Natural killer cell (primary cell): ENCODE measurements at regions not wholly inside any gene's neighbourhood (a gene's known extent, or its start where the extent isn't known, plus 50 kb on each side); places are given as distances from the start of the nearest gene placed in this dataset.

ENCODE experiments used
- ATAC-seq, 3 donors: fragments of 150-1000 bp in 2 of 3; fragments of 200-7000 bp in 1 of 3; cut with Tn5 transposase; 1 replicate in 1 of 3; 2 replicates in 2 of 3; pipeline ENCODE4 v1.10.0; 2021; ENCODE audit warnings: mild to moderate bottlenecking in 2 of 3, moderate library complexity in 2 of 3
- DNase-seq, 2 donors: peaks; one replicate each; pipeline versions ENCODE4 v3.0.0 to v3.0.0-alpha.2; 2013 to 2021; ENCODE audit warnings: mixed read lengths in 1 of 2
- H3K27ac ChIP-seq: one replicate; pipeline ENCODE4 v1.5.1; 2013; ENCODE audit warnings: mild to moderate bottlenecking, low read length
- H3K27me3 ChIP-seq: one replicate; pipeline ENCODE4 v1.6.1; 2013; ENCODE audit warnings: low read length; ENCODE audit not compliant: control insufficient read depth, insufficient read depth
- H3K36me3 ChIP-seq: one replicate; pipeline ENCODE4 v1.6.1; 2013; ENCODE audit warnings: low read length; ENCODE audit not compliant: control insufficient read depth, insufficient read depth
- H3K4me1 ChIP-seq: one replicate; pipeline ENCODE4 v1.6.1; 2013; ENCODE audit warnings: low read length; ENCODE audit not compliant: control insufficient read depth, insufficient read depth
- H3K4me3 ChIP-seq: one replicate; pipeline ENCODE4 v1.5.1; 2013; ENCODE audit warnings: low read length
- H3K9me3 ChIP-seq: one replicate; pipeline ENCODE4 v1.6.1; 2013; ENCODE audit warnings: low read length; ENCODE audit not compliant: control insufficient read depth, insufficient read depth
- H3K27ac Mint-ChIP-seq, 2 donors: one replicate each; pipeline ENCODE4 v1.8.0; 2022; ENCODE audit warnings: mild to moderate bottlenecking in 2 of 2, mixed read lengths in 2 of 2, moderate library complexity in 1 of 2
- H3K27me3 Mint-ChIP-seq, 2 donors: one replicate each; pipeline ENCODE4 v1.8.0; 2022; ENCODE audit warnings: low read depth in 2 of 2, mixed read lengths in 2 of 2
- H3K36me3 Mint-ChIP-seq: one replicate; pipeline ENCODE4 v1.8.0; 2022; ENCODE audit warnings: mixed read lengths
- H3K4me1 Mint-ChIP-seq, 2 donors: one replicate each; pipeline ENCODE4 v1.8.0; 2022; ENCODE audit warnings: mixed read lengths in 2 of 2
- H3K4me3 Mint-ChIP-seq: one replicate; pipeline ENCODE4 v1.8.0; 2022; ENCODE audit warnings: mild to moderate bottlenecking, moderate library complexity, mixed read lengths
- H3K9me3 Mint-ChIP-seq, 2 donors: one replicate each; pipeline ENCODE4 v1.8.0; 2022; ENCODE audit warnings: mixed read lengths in 2 of 2
- WGBS: methylation state at CpG from one replicate; pipeline ENCODE4 v1.1.7; 2013; ENCODE audit warnings: missing lambda C conversion rate; ENCODE audit not compliant: insufficient coverage; 5-methylcytosine and 5-hydroxymethylcytosine counted together
- intact Hi-C: fragments of 100-400 bp; cut with micrococcal nuclease; formaldehyde crosslinking; loops from one replicate; pipeline ENCODE4 v1.14.2; 2022
- TF ChIP-seq, protein P1 (sequence below): fragments of 200-600 bp; IDR thresholded peaks from one replicate; pipeline ENCODE4 v1.8.0; 2022; ENCODE audit warnings: antibody characterized with exemption

GRCh38 chr20:52779125-52779524, 193.0 kb upstream of the TSHZ2 start:
- TF ChIP-seq, protein P1, sequence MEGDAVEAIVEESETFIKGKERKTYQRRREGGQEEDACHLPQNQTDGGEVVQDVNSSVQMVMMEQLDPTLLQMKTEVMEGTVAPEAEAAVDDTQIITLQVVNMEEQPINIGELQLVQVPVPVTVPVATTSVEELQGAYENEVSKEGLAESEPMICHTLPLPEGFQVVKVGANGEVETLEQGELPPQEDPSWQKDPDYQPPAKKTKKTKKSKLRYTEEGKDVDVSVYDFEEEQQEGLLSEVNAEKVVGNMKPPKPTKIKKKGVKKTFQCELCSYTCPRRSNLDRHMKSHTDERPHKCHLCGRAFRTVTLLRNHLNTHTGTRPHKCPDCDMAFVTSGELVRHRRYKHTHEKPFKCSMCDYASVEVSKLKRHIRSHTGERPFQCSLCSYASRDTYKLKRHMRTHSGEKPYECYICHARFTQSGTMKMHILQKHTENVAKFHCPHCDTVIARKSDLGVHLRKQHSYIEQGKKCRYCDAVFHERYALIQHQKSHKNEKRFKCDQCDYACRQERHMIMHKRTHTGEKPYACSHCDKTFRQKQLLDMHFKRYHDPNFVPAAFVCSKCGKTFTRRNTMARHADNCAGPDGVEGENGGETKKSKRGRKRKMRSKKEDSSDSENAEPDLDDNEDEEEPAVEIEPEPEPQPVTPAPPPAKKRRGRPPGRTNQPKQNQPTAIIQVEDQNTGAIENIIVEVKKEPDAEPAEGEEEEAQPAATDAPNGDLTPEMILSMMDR = no peak
- Mint-ChIP-seq H3K4me1 (no peaks in the 10 kb centered on the region), H3K36me3 (no peaks in the 10 kb centered on the region), H3K27ac (no peak overlapping the region), H3K27me3 (peaks cover 6 to 21% of the 10 kb centered on the region in 2 donors), H3K9me3 (peaks cover 0 to 2% of the 10 kb centered on the region in 2 donors), H3K4me3 (no peak overlapping the region)
- Histone ChIP-seq H3K4me1 (no peaks in the 10 kb centered on the region), H3K9me3 (no peaks in the 10 kb centered on the region), H3K27me3 (no peaks in the 10 kb centered on the region), H3K36me3 (no peaks in the 10 kb centered on the region), H3K4me3 (no peak overlapping the region), H3K27ac (no peak overlapping the region)
- ATAC-seq (no peak), DNase-seq (no peak)
- whole genome bisulfite sequencing = 60% methylated on average over 1 of the region's 3 CpGs
- intact Hi-C loops = no loop called here

DNA sequence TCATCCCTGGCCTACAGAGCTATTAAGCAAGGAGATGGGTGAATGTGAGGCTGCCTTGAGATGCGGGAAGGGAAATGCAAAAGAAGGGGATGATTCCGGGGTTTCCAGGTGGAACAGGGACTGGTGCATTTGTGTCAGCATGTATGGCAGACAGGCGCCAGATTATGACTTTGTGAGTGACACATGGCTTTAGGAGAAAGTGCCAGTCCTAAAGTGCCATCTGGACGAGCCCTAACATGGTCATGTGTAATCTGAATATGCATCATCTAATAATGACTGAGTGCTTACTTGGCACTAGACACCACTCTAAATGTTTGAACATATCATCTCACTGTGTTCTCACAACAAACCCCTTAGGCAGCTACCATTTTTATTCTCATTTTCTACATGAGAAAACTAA, 195.0 kb upstream of the TSHZ2 start:
- no peaks in the 10 kb centered on the region for H3K4me1 ChIP-seq
- WGBS = 76% methylated on average over 4 of the region's 4 CpGs
- intact Hi-C loops = no loop called here

DNA sequence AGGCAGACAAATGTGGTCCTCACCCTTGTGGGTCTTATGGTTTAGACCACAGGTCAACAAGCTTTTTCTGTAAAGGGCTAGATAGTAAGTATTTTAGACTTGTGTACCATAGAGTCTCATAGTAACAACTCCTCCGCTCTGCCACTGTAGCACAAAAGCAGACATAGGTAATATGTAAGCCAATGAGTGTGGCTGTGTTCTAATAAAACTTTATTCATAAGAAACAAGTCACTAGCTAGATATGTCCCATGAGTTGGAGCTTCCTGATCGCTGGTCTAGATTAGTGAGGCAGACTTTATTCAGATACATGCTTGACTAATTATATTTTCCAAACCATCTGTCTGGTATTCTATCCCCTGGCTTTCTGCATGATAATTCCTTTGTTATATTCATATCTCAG, 196.4 kb upstream of the TSHZ2 start:
- Histone ChIP-seq H3K9me3 (no peaks in the 10 kb centered on the region), H3K36me3 (no peaks in the 10 kb centered on the region), H3K27ac (no peak overlapping the region), H3K4me3 (no peak overlapping the region), H3K4me1 (no peaks in the 10 kb centered on the region), H3K27me3 (no peaks in the 10 kb centered on the region)
- TF ChIP-seq, protein P1 = no peak
- peaks cover 0 to 2% of the 10 kb centered on the region in 2 donors for H3K9me3 Mint-ChIP-seq
- intact Hi-C loops = no loop called here
- H3K4me1 Mint-ChIP-seq = no peaks in the 10 kb centered on the region
- no peak overlapping the region for H3K27ac Mint-ChIP-seq
- 89% methylated on average over 1 of the region's 2 CpGs for WGBS
- DNase-seq = no peak
- no peak for ATAC-seq
- peaks cover 6 to 12% of the 10 kb centered on the region in 2 donors for H3K27me3 Mint-ChIP-seq
- H3K36me3 Mint-ChIP-seq = no peaks in the 10 kb centered on the region
- H3K4me3 Mint-ChIP-seq = no peak overlapping the region

More for the DNA sequence above, 195.0 kb upstream of the TSHZ2 start:
- no peaks in the 10 kb centered on the region for H3K27me3 ChIP-seq
- TF ChIP-seq, protein P1 = no peak
- no peak overlapping the region for H3K4me3 ChIP-seq
- H3K9me3 Mint-ChIP-seq = peaks cover 0 to 2% of the 10 kb centered on the region in 2 donors
- ATAC-seq (no peak), DNase-seq (no peak)
- no peaks in the 10 kb centered on the region for H3K36me3 ChIP-seq
- H3K9me3 ChIP-seq = no peaks in the 10 kb centered on the region
- no peak overlapping the region for H3K27ac ChIP-seq
- H3K27ac Mint-ChIP-seq = no peak overlapping the region
- H3K4me3 Mint-ChIP-seq = no peak overlapping the region
- H3K4me1 Mint-ChIP-seq = no peaks in the 10 kb centered on the region
- H3K36me3 Mint-ChIP-seq = no peaks in the 10 kb centered on the region
- peaks cover 6 to 13% of the 10 kb centered on the region in 2 donors for H3K27me3 Mint-ChIP-seq

GRCh38 chr20:52768694-52769093, 203.5 kb upstream of the TSHZ2 start:
- intact Hi-C loops = no loop called here
- Histone ChIP-seq H3K9me3 (no peaks in the 10 kb centered on the region), H3K4me3 (no peak overlapping the region), H3K27me3 (no peaks in the 10 kb centered on the region), H3K27ac (no peak overlapping the region), H3K4me1 (no peaks in the 10 kb centered on the region), H3K36me3 (no peaks in the 10 kb centered on the region)
- no peak for ATAC-seq
- no peak overlapping the region for H3K27ac Mint-ChIP-seq
- no peak for DNase-seq
- no peaks in the 10 kb centered on the region for H3K4me1 Mint-ChIP-seq
- 80% methylated on average over 6 of the region's 6 CpGs for WGBS
- TF ChIP-seq, protein P1 = no peak
- no peak overlapping the region for H3K4me3 Mint-ChIP-seq
- peaks cover 0 to 5% of the 10 kb centered on the region in 2 donors for H3K27me3 Mint-ChIP-seq
- H3K9me3 Mint-ChIP-seq = peaks cover 0 to 2% of the 10 kb centered on the region in 2 donors
- no peaks in the 10 kb centered on the region for H3K36me3 Mint-ChIP-seq
